Neuronal stem cell (in vitro differentiated cells): ENCODE measurements at regions not wholly inside any gene's neighbourhood (a gene's known extent, or its start where the extent isn't known, plus 50 kb on each side); places are given as distances from the start of the nearest gene placed in this dataset.

Experiments
- DNase-seq: peaks from one replicate; pipeline ENCODE4 v3.0.0-alpha.2; 2013; ENCODE audit warnings: low spot score
- H2AFZ ChIP-seq: one replicate; pipeline ENCODE4 v1.6.1; 2013; ENCODE audit warnings: mild to moderate bottlenecking, low read length, inconsistent platforms
- H2AK5ac ChIP-seq: 2 replicates; pipeline ENCODE4 v1.6.1; 2013; ENCODE audit warnings: low read depth, mild to moderate bottlenecking, inconsistent platforms, low read length, moderate library complexity, mixed read lengths
- H2BK120ac ChIP-seq: 2 replicates; pipeline ENCODE4 v1.6.1; 2013; ENCODE audit warnings: low read depth, mild to moderate bottlenecking, inconsistent platforms, low read length, moderate library complexity, mixed read lengths
- H2BK12ac ChIP-seq: one replicate; pipeline ENCODE4 v1.6.1; 2013; ENCODE audit warnings: low read length, inconsistent platforms
- H2BK15ac ChIP-seq: 2 replicates; pipeline ENCODE4 v1.6.1; 2013; ENCODE audit warnings: mild to moderate bottlenecking, low read length, inconsistent platforms, mixed read lengths
- H2BK5ac ChIP-seq: one replicate; pipeline ENCODE4 v1.6.1; 2013; ENCODE audit warnings: inconsistent platforms, mild to moderate bottlenecking, low read length, moderate library complexity
- H3K14ac ChIP-seq: one replicate; pipeline ENCODE4 v1.6.1; 2013; ENCODE audit warnings: low read length, inconsistent platforms
- H3K18ac ChIP-seq: 2 replicates; pipeline ENCODE4 v1.6.1; 2013; ENCODE audit warnings: low read length, inconsistent platforms
- H3K23ac ChIP-seq: 2 replicates; pipeline ENCODE4 v1.6.1; 2013; ENCODE audit warnings: low read depth, mild to moderate bottlenecking, mixed read lengths, low read length, inconsistent platforms; ENCODE audit not compliant: poor library complexity
- H3K27ac ChIP-seq: replicated peaks from 3 replicates; pipeline ENCODE4 v1.5.1; 2013; ENCODE audit warnings: low read length, inconsistent platforms
- H3K27me3 ChIP-seq, 3 experiments: 2 replicates each; pipeline ENCODE4 v1.6.1; 2013; ENCODE audit warnings: low read length in 3 of 3, mild to moderate bottlenecking in 2 of 3, inconsistent platforms in 1 of 3, low read depth in 1 of 3, mixed read lengths in 1 of 3, moderate library complexity in 1 of 3; ENCODE audit not compliant: control insufficient read depth in 3 of 3, insufficient read depth in 3 of 3
- H3K36me3 ChIP-seq, 2 donors: replicated peaks in 1 of 2; 2 replicates each; pipeline ENCODE4 v1.6.1; 2013; ENCODE audit warnings: low read length in 2 of 2; ENCODE audit not compliant: control insufficient read depth in 2 of 2, insufficient read depth in 2 of 2
- H3K4ac ChIP-seq: 2 replicates; pipeline ENCODE4 v1.6.1; 2013; ENCODE audit warnings: inconsistent platforms, mild to moderate bottlenecking, low read length, moderate library complexity
- H3K4me1 ChIP-seq, 2 donors: 1 replicate in 1 of 2; 2 replicates in 1 of 2; pipeline ENCODE4 v1.6.1; 2013; ENCODE audit warnings: low read length in 2 of 2, low read depth in 1 of 2; ENCODE audit not compliant: control insufficient read depth in 2 of 2, insufficient read depth in 1 of 2
- H3K4me2 ChIP-seq: one replicate; pipeline ENCODE4 v1.6.1; 2013; ENCODE audit warnings: mild to moderate bottlenecking, low read length, inconsistent platforms; ENCODE audit not compliant: insufficient read depth, poor library complexity, severe bottlenecking
- H3K4me3 ChIP-seq, 2 donors: 2 replicates each; pipeline ENCODE4 v1.5.1; 2013; ENCODE audit warnings: low read length in 2 of 2, mild to moderate bottlenecking in 2 of 2, inconsistent platforms in 1 of 2, moderate library complexity in 1 of 2
- H3K79me1 ChIP-seq: one replicate; pipeline ENCODE4 v1.6.1; 2013; ENCODE audit warnings: low read depth, mild to moderate bottlenecking, inconsistent platforms, low read length, moderate library complexity
- H3K9ac ChIP-seq: one replicate; pipeline ENCODE4 v1.6.1; 2013; ENCODE audit warnings: mild to moderate bottlenecking, low read depth, low read length, inconsistent platforms; ENCODE audit not compliant: poor library complexity
- H3K9me3 ChIP-seq, 2 donors: replicated peaks in 1 of 2; 2 replicates each; pipeline versions ENCODE3 to v1.6.1; 2013; ENCODE audit warnings: low read length in 2 of 2, mild to moderate bottlenecking in 2 of 2, inconsistent platforms in 1 of 2, low read depth in 1 of 2, mixed read lengths in 1 of 2, moderate library complexity in 1 of 2; ENCODE audit not compliant: control insufficient read depth in 2 of 2, insufficient read depth in 1 of 2
- H4K8ac ChIP-seq: one replicate; pipeline ENCODE4 v1.6.1; 2013; ENCODE audit warnings: low read depth, mild to moderate bottlenecking, inconsistent platforms, low read length, moderate library complexity
- H4K91ac ChIP-seq: one replicate; pipeline ENCODE4 v1.6.1; 2013; ENCODE audit warnings: low read length, low read depth, mild to moderate bottlenecking, inconsistent platforms; ENCODE audit not compliant: poor library complexity
- WGBS, 2 donors: extraction: QIAGEN DNeasy Blood & Tissue Kit; methylation state at CpG; one replicate each; pipeline ENCODE4 v1.1.7; 2013; ENCODE audit warnings: missing lambda C conversion rate in 2 of 2, mixed read lengths in 1 of 2; ENCODE audit not compliant: insufficient read length in 2 of 2, insufficient replicate concordance in 1 of 2; ENCODE audit errors: extremely low coverage in 2 of 2; 5-methylcytosine and 5-hydroxymethylcytosine counted together

DNA sequence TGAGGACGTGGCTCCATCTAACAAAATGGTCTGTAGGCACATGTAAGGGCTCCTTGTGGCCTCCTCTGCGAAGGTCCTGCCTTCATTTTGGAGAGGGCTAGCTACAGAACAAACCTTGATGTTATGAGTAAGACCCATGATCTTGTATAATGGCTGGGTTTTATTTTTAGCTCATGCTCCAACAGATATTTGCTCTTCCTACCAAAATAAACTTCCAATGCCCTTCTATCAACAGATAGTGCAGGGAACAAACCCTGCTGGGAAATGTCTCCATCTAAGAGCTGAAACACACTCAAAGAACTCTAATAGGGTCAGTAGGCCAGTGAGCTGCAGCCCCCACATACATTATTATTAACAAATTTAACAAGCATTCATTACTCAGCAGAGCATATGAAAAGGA is 189.5 kb downstream of the LURAP1L start:
- H2BK5ac ChIP-seq: no peak overlapping the region
- H3K14ac ChIP-seq: no peak overlapping the region
- H3K79me1 ChIP-seq: no peaks in the 10 kb centered on the region
- H3K4me3 ChIP-seq: no peak overlapping the region
- H3K27me3 ChIP-seq: no peaks in the 10 kb centered on the region
- no CpG with 5 or more reads among the region's 2 CpGs for WGBS, 2 donors
- no peak overlapping the region for H3K18ac ChIP-seq
- H3K36me3 ChIP-seq: no peaks in the 10 kb centered on the region
- no peak overlapping the region for H2BK15ac ChIP-seq
- no peak overlapping the region for H2AFZ ChIP-seq
- no peak overlapping the region for H3K27ac ChIP-seq
- no peak overlapping the region for H4K8ac ChIP-seq
- no peak overlapping the region for H2AK5ac ChIP-seq
- no peak overlapping the region for H3K4ac ChIP-seq
- H3K9me3 ChIP-seq: peaks cover 0 to 1% of the 10 kb centered on the region in 2 donors
- H2BK120ac ChIP-seq: peak overlapping the region; percentile 50
- no peak overlapping the region for H4K91ac ChIP-seq
- no peak overlapping the region for H3K4me2 ChIP-seq
- H2BK12ac ChIP-seq: no peak overlapping the region
- no peak for DNase-seq
- H3K9ac ChIP-seq: no peak overlapping the region
- H3K23ac ChIP-seq: no peak overlapping the region
- no peaks in the 10 kb centered on the region for H3K4me1 ChIP-seq

DNA sequence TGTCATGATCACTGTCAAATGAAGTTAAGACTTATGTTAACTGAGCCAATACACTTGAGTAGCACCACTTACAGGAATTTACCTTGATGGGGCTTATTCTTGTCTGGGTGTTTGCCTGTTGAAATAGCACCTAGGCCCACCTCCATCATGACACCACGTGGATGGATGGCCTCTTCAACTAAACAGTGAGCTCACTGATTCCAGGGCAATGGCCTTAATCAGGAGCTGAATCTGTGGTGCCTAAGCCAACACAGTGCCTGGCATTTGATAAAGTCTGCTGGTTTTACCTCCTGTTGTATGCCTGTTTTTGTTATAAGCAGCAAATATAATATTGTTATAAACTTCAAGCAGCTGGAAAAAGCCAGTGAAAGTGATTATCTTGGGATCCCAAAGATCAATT is 190.5 kb downstream of the LURAP1L start:
- H3K79me1 ChIP-seq: no peaks in the 10 kb centered on the region
- WGBS, 2 donors: no CpG with 5 or more reads among the region's 1 CpG

DNA sequence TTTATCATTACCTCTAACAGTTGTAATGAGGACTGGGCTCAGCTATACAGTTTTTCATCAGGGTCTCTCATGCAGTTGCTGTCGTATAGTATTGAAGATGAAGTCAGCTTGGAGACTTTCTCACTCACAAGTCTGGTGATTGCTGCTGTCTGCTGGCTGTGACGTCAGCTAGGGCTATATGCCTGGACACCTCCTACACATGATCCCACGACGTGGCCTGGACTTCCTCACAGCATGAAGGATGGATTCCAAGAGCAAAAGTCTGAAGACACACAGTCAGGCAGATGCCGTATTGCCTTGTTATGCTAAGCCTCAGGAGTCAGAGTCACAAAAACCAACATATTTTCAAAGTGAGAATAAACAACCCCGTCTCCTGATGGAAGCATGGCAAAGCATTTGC is 193.3 kb downstream of the LURAP1L start:
- Histone ChIP-seq H2BK15ac (no peak overlapping the region), H4K8ac (no peak overlapping the region), H2BK5ac (no peak overlapping the region), H3K27ac (no peak overlapping the region), H3K27me3 (no peaks in the 10 kb centered on the region), H2AK5ac (no peak overlapping the region), H4K91ac (no peak overlapping the region), H3K18ac (no peak overlapping the region), H3K4me1 (peaks cover 0 to 4% of the 10 kb centered on the region in 2 donors), H3K4ac (no peak overlapping the region), H3K36me3 (no peaks in the 10 kb centered on the region), H3K23ac (no peak overlapping the region), H3K4me3 (no peak overlapping the region), H3K9ac (no peak overlapping the region), H2BK12ac (no peak overlapping the region), H2AFZ (no peak overlapping the region), H3K14ac (no peak overlapping the region), H3K79me1 (no peaks in the 10 kb centered on the region), H3K4me2 (no peak overlapping the region), H2BK120ac (no peak overlapping the region), H3K9me3 (no peaks in the 10 kb centered on the region)
- WGBS, 2 donors: no CpG with 5 or more reads among the region's 6 CpGs
- no peak for DNase-seq

More for the DNA sequence above, 190.5 kb downstream of the LURAP1L start:
- no peak overlapping the region for H2BK15ac ChIP-seq
- no peak overlapping the region for H3K23ac ChIP-seq
- H3K4me2 ChIP-seq: no peak overlapping the region
- DNase-seq: no peak
- no peak overlapping the region for H3K18ac ChIP-seq
- no peak overlapping the region for H2BK5ac ChIP-seq
- H3K4ac ChIP-seq: no peak overlapping the region
- H2AFZ ChIP-seq: no peak overlapping the region
- no peak overlapping the region for H3K9ac ChIP-seq
- H3K14ac ChIP-seq: no peak overlapping the region
- no peaks in the 10 kb centered on the region for H3K27me3 ChIP-seq
- no peak overlapping the region for H3K4me3 ChIP-seq
- H3K4me1 ChIP-seq: no peaks in the 10 kb centered on the region
- no peaks in the 10 kb centered on the region for H3K36me3 ChIP-seq
- H2BK120ac ChIP-seq: no peak overlapping the region
- no peak overlapping the region for H2BK12ac ChIP-seq
- no peaks in the 10 kb centered on the region for H3K9me3 ChIP-seq
- H2AK5ac ChIP-seq: no peak overlapping the region
- H3K27ac ChIP-seq: no peak overlapping the region
- no peak overlapping the region for H4K91ac ChIP-seq
- no peak overlapping the region for H4K8ac ChIP-seq

DNA sequence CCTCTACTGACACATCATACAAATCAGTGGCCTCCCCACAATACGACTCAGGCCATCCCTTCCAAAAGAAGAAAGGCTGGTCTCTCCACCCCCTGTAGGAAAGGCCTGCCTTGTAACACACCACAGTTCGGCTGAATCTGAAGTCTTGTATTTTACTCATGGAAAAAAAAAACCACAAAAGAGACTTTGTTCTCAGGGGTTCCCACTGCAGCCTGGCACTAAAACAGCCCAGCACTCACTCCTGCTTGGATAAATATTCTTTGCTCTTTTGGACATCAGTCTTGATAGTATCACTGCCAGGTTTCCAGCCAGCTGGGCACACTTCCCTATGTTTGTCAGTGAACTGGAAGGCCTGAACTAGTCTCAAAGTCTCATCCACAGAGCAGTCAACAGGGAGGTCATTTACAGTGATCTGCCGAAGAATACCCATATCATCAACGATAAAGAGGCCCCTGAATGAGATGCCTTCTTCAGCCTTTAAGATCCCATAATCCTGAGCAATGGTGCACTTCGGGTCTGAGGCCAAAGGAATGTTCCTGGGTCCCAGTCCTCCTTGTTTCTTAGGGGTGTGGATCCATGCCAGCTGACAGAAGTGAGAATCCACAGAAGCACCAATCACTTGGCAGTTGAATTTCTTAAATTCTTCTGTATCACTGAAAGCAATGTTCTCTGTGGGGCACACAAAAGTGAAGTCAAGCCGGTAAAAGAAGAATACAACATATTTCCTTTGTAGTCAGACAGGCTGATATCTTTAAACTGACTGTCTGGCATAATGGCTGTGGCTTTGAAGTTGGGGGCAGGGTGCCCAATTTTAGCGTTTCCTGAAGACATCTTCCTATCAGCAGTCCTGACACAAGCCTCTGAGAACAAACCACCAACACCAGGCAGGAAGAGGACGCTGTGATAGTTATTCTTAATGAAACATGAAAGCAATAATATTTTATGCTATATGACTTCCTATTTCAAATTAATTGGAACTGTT is 198.1 kb downstream of the LURAP1L start:
- no peak overlapping the region for H2BK5ac ChIP-seq
- H3K4me1 ChIP-seq: peaks cover 0 to 4% of the 10 kb centered on the region in 2 donors
- H2BK120ac ChIP-seq: no peak overlapping the region
- H3K4me3 ChIP-seq: no peak overlapping the region
- no peaks in the 10 kb centered on the region for H3K79me1 ChIP-seq
- no peak overlapping the region for H3K14ac ChIP-seq
- no peaks in the 10 kb centered on the region for H3K36me3 ChIP-seq
- H3K27me3 ChIP-seq: no peaks in the 10 kb centered on the region
- H3K27ac ChIP-seq: no peak overlapping the region
- H4K91ac ChIP-seq: no peak overlapping the region
- H3K23ac ChIP-seq: no peak overlapping the region
- no peak overlapping the region for H2BK15ac ChIP-seq
- H3K9ac ChIP-seq: no peak overlapping the region
- H2AFZ ChIP-seq: peak overlapping the region; percentile 63
- H3K4ac ChIP-seq: no peak overlapping the region
- H2AK5ac ChIP-seq: no peak overlapping the region
- no CpG with 5 or more reads among the region's 8 CpGs for WGBS, 2 donors
- H2BK12ac ChIP-seq: no peak overlapping the region
- DNase-seq: no peak
- H4K8ac ChIP-seq: no peak overlapping the region
- no peak overlapping the region for H3K18ac ChIP-seq
- no peak overlapping the region for H3K4me2 ChIP-seq
- no peaks in the 10 kb centered on the region for H3K9me3 ChIP-seq
